GM18858 (cell line): ENCODE measurements at regions not wholly inside any gene's neighbourhood (a gene's known extent, or its start where the extent isn't known, plus 50 kb on each side); places are given as distances from the start of the nearest gene placed in this dataset.

Experiments
- ATAC-seq: cut with Tn5 transposase; IDR thresholded peaks from one replicate; pipeline ENCODE4 v1.9.1; 2021; ENCODE audit not compliant: unreplicated experiment

DNA sequence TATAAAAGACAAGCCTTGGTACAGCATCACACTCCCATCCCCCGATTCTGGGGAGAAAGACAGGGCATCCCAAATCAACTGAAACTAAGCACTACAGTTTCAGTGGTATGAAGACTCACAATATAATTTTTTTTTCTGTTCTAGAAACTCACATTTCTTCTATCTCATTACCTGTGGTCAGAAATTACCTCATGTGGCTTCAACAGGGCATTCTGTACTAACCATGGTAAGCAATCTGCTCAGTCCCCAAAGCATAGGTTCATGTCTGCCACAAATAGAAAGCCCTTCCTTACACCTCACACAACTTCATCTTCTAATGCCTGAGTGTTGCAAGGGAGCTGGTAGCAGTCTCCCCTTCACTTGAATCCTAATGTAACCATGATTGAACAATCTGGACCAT is 147.4 kb upstream of the POU2AF2 start:
- ATAC-seq, result peak; percentile 41

DNA sequence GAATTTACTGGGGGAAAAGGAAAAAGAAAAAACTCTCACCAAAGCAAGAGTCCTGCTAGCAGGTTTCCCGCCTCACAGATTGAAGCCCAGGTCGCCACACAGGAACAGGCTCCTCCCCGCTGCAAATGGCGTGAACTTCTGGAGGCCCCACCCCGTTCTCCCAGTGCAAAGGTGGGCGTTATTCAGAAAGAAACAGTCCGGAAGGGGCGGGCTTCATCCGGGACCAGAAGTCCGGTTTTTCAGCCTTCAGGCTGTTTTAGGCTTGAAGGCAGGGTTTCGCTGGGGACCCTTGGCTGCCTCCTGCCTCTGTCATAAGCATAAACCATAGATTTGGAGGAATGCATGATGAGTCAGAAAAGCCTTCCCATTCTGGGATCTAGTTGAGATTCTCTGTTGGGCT is 148.3 kb upstream of the POU2AF2 start:
- ATAC-seq, result no peak

DNA sequence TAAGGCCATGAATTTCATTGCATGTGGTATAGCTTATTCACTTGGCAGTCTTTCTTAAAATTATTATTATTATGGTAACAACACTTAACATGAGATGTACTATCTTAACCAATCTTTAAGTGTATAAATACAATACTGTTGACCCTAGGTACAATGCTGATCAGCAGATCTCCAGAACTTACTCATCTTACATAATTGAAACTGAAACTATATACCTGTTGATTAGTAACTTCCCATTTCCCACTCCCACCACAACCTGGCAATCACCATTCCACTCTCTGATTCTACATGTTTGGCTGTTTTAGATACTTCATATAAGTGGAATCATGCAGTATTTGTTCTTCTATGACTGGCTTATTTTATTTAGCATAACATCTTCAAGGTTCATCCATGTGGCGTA is 150.2 kb upstream of the POU2AF2 start:
- no peak for ATAC-seq

DNA sequence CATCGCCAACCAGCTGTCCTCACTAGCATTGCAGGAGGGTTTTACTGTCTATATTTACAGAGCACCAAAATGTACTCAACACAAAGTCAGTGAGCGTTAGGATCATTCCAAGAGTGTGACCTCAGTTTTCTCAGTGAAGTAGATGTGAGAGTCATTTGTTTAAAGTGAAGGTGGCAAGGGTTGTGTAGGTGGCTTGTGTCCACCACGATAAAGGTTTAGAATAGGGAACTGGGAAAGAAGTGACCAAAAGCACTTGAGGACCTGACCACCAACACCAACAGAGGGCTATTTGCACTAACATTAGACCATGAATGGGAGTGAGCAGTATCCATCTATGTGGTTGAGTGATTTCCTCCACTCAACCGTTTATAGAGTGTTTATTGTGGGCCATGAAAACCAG is 152.5 kb upstream of the POU2AF2 start:
- no peak for ATAC-seq

DNA sequence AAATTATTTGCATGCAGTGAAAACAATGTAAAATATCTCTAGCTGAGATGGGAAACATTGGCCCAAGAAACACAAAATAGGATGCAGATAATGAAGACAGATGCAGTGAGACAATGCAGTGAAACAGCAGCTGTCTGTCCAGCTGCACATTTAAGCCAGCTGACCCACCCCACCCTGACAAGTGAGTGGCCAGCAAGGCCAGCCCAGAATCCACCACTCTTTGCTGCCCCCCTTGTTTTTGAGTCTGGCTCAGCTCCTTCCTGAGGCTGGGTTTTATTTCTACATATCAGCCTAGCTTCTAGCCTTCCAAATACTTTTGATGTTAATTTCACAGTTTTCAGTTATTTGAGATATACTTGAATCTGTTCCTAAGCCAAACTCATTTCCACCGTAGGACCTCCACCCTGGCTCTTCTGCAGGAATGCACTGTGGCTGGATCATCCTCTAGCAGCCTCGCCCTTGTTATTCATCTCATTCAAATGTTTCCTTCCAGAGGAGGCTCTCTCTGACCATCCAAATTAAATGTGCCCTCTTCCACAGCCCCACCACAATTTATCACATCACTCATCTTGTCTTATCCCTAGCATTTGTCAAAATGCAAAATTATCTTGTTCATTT is 154.1 kb upstream of the POU2AF2 start:
- no peak for ATAC-seq

DNA sequence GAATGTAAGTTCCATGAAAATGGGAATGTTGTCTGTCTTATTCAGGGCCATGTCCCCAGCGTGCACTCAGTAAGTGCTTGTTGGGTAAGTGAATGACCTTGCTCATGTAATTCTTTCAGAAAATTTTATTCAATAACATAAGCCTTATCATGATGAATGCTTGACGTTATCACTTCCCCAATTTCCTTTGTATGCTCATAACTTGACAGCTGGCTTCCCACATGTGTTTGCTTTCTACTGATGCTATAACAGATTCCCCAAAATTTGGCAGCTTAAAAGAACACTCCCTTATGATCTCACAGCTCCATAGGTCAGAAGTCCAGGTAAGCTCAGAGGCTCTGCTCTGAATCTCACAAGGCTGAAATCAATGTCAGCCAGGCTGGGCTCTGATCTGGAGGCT is 155.8 kb upstream of the POU2AF2 start:
- ATAC-seq, result no peak

DNA sequence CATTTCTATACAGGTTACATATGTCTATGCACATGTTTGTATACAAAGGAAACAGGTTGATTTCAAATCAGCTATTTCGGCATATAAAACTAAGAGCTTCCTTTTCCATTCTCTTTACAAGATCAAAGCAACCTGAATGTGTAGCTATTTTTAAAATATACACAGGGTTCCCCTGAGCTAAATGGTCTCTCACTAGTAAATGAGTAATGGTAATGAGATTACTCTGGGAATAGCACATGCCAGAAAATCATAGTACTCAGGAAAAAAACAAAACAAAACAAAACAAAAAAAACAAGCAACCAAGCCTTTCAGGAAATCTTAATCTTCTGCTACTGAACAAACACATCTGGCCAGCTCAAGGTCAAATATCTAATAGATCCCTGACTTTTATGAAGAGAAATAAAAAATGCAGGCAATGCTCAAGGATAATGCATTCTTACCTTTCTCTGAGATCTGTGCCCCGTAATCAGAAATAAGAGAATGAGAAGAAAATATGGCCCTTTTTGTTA is 156.6 kb upstream of the POU2AF2 start:
- no peak for ATAC-seq

DNA sequence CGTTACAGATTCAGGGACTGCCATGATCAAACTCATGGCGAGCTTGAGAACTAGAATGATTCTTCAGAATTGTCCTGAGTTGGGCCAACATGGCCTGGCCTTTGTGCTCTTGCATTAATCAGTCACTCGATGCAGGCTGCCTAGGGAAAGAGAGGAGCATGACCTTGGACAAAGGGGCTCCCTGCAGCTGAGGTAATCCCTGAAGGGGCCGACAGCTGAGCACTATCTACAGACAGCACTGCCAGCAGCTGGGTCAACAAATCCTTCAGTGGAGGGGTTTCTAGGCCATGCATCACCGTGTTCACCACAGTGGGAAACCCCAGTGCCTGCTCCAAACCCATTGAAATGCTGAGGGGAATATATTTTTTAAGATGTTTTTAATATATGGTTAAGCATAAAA is 159.5 kb upstream of the POU2AF2 start:
- ATAC-seq, result no peak

DNA sequence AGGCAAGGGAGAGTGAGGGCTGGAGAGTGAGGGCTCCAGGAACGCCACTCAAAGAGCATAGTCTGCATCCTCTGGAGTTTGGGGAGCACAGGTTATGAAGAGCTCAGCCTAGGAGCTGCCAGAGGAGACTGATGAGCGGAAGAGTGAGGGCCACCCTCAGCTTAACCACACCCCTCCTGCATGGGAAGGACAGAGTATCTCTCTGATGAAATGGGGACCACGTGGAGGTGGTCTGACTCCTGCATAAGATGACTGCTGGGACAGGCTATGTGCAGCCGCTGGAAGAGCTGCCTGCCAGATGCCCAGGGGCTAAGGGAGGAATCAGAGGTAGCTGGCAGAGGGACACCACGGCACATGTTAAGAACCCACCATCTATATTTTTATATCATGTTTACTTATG is 162.9 kb upstream of the POU2AF2 start:
- ATAC-seq, result no peak

DNA sequence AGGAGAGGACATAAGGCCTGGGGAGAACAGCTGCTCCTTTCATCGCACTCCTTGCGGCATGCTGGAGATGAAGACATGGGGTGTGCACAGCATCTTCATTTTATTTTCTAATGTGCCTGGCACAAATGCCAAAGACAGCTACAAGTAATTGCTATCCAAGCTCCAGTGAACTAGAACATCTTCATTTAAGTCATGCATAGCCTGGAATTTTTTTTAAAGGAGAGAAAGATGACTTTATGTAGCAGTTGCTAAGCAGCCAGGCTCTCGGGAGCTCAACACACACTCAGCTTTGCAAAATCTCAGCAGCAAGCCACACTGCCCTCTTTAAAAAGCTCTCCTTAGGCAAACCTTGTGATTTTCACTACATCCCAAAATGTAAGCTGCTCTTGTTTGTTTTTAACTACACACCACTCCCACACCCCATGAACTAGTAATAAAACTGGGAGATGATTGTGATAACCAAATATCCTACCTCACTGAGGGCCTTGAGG is 164.5 kb upstream of the POU2AF2 start:
- ATAC-seq, result no peak

DNA sequence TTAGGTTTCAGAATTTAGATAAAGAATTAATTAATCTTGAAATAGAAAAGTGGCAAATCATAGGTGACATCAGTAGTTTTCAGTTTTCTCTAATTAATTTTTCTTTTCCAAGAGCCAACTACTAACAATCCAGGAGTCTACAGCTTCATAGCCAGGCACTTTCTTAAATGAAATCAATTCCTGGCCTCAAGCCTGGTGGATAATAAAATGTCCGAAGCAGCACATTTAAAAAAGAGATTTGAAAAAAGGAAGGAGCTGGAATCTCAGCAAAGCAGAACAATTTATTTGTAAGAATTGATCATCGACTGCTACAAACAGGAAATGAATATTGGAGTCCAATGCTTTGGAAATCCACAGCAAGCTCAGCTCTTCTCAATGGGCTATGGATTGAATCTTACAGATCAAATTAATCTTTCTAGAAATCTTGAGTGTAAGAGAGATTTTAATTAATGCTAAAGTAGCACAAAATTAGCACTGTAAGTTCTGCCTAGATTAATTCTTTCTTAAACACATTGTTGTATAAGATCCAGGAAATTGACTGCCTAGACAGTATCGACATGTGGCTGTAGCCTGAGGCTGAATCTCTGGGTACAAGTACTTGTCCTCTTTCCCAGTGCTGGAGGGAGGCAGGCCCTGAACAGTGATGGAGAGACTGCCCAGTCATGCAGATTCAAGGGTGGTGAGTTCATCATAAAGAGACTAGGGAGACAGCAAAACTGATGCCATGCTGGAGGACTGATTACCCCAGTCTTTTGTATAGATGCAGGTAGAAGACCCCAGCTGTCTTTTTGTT is 167.8 kb upstream of the POU2AF2 start:
- no peak for ATAC-seq

DNA sequence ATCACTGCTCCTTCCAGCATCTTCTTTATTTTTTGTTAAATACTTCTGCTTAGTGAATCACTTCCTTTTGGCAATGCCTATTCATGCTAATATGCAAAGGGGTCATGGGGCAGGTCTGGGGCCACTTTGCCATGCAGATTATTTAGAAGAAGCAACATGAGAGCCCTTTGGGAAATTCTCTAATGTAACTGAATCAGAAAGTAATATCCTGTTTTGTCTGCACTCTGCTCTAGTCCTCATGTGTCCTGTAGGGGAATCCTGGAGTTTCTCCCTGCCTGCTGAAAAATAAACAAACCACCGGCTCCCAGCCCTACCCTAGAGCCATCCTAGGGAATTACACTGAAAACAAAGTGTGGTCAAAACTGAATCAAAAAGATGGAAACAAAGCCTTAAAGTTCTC is 176.5 kb upstream of the POU2AF2 start:
- no peak for ATAC-seq

DNA sequence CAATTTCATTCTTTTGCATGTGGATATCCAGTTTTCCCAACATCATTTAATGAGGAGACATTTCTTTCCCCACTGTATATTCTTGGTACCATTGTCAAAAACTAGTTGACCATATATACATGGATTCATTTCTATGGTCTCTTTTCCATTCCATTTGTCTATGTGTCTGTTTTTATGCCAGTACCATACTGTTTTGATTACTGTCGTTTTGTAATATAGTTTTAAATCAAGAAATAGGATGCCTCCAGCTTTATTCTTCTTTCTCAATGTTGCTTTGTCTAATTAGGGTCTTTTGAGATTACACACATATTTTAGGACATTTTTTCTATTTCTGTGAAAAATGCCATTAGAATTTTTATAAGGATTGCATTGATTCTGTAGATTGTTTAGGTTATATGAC is 177.5 kb upstream of the POU2AF2 start:
- ATAC-seq, result no peak

DNA sequence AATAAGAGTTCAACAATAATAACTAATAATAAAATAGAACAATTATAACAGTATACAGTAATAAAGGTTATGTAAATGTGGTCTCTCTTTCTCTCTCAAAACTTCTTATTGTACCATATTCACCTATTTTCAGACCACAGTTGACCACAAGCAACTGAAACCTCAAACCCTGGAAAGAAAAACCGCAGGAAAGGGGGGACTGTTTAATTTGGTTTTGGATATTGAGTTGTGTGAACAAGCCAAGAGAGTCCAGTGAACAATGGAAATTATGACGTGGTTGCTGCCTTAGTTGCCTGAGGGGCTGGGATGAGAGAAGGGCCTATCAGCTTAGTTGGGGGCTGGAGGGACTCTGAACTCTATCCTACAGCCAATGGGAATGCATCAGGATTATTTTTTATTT is 178.7 kb upstream of the POU2AF2 start:
- no peak for ATAC-seq

DNA sequence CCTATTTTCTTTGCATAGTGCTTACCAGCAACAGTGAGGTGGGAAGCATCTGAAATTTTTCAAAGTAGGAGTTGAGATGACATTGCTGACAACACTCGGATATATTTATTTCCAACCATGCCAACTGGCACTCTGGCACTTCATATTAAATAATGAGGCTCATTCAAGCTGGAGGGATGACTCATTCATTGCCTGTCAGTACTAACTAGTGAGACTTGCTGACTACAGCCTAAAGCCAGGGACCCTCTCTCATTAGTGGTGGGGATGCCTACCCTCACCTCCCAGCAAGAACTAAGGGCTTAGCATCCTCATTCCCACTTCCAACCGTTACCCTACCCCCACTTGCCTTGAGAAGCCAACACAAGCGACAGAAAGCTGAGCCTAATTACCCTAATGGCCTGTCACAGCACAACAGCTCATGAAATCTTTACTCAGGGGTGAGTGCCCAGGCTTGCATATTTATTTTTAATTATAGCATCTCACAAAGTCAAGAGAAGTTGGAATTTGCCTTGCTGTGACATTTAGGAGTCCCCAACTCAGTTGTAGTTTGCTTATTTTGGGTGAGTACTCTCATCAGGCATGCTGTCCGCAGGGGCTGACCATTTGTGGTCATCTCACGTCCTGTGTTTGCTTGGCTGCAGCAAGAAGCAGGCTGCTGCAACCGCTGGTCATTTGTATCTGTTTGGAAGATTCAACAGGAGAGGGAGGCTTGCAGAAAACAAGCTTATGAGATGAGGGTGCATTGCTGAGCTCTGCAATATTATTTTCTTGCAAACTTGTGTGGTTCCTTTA is 181.6 kb upstream of the POU2AF2 start:
- no peak for ATAC-seq

DNA sequence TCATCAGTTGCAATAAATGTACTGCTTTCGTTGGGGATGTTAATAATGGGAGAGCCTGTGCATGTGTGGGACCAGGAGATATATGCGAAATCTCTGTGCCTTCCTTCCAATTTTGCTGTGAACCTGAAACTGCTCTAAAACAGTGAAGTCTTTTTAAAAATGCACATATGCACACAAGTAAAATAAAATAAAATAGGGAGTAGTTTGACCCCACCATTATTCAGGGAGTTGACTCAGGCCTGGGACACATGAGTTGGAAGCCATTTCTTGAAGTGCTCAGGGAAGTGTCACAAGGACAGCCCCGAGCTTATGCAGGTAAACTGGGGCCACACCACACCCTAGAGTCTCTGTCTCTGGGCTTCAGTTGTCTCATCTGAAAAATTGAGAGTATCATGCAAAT is 183.1 kb upstream of the POU2AF2 start:
- no peak for ATAC-seq

DNA sequence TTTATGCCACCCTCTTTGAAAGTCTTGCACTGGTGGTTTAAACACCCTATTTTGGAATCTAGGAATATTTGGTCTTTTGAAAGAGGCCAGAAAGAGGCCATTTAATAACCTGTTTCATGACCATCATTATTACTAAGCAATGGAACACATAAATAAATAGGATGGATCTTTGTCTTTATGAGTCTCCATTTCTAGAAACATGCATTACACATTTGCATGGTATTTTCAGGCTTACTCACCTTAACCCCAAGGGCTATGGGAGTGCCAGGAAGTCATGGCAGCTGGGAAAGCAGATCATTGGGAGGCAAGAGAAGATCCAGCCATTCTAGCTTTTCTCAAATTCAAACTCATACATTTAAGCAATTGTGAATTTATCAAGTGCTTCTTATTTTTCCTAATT is 185.8 kb upstream of the POU2AF2 start:
- ATAC-seq, result no peak

DNA sequence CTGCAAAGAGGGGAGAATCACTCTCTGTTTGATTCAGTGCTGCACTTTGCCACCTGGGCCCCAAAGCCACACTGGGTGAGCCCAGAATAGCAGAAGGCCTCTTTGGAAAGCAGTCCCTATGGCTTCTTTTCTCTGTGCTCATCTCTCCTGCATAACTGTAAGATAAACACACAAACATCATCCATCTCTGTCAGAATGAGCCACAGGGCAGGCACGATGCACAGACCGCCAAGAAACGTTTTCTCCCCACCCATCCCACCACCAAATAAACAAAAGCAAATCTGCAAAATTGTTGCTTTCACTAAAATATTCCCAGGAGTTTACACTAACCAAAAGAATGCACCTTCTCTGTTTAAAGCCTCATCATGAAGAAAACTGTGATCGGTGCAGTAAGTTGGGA is 196.4 kb upstream of the POU2AF2 start:
- no peak for ATAC-seq

DNA sequence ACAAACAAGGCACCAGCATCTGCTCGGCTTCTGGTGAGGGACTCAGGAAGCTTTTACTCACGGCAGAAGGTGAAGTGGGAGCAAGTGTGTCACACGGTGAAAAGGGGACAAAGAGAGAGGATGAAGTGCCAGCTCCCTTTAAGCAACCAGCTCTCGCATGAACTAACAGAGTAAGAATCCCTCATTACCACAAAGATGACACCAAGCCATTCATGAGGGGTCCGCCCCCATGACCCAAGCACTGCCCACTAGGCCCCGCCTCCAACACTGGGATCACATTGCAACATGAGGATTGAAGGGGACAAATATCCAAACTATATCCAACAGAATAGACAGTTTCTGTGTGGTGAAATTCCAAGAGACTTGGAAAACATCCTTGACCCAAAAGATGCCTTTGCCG is 198.2 kb upstream of the POU2AF2 start:
- ATAC-seq, result no peak

DNA sequence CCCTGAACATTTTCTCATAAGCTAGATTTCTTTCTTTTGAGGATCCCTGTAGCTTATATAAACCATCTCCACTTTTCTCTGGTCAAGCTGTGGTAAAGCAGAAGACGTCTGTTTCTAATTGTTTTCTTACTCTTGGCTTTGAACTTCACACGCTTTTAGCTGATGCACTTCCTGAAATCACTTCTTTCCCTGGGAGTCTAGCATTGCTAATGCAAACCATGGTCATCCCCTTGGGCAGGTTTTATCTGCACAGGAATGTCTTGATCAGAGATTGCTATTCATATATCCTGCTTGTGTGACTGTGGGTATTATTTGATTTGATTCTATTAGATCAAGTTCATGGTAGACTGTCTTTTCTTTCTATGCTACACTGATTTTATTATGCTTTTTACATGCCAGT is 199.2 kb upstream of the POU2AF2 start:
- no peak for ATAC-seq

DNA sequence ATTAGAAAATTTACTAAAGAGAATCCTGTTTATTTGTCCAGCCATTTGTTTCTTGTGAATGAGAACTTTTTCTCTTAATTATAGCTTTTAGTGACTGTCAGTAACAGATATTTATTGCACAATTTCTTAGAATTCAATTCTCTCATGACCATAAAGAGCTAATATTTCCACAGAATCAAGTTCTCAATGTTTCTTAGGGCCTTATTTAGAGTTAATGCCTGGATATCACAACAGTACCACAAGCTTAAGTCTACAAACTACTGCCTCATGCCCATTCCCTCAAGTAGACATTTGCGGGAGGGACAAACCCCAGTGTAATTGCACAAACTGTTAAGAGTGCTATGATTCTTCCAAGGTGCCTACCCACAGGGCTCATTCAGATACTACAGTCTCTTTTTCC is 199.7 kb upstream of the POU2AF2 start:
- ATAC-seq, result no peak

DNA sequence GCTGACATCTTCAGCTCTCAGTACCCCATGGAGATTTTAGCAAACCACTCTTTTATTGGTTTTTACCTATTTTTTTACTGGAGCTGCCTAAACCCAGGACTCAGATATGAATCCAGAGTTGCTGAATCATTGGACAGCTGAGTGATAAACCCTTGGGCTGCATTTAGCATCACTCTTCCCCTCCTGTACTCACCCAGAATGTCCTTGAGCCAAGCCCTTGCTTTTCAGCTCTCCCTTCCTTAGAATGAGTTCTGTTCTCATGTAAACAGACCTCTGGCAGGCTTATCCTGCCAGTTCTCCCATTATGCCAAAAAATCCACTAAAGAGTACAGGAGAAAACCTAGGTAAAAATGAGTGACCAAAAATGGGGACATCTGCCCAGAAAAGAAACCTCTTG is 200.1 kb upstream of the POU2AF2 start:
- no peak for ATAC-seq
